NCI-H2196 treated with DMSO at 0.1 percent for 48 hours (cell line): ENCODE measurements at regions not wholly inside any gene's neighbourhood (a gene's known extent, or its start where the extent isn't known, plus 50 kb on each side); places are given as distances from the start of the nearest gene placed in this dataset.

ENCODE experiments used
- DNase-seq: peaks from one replicate; lab custom pipeline; 2025; ENCODE audit not compliant: unreplicated experiment; lab: John Stamatoyannopoulos, UW

DNA sequence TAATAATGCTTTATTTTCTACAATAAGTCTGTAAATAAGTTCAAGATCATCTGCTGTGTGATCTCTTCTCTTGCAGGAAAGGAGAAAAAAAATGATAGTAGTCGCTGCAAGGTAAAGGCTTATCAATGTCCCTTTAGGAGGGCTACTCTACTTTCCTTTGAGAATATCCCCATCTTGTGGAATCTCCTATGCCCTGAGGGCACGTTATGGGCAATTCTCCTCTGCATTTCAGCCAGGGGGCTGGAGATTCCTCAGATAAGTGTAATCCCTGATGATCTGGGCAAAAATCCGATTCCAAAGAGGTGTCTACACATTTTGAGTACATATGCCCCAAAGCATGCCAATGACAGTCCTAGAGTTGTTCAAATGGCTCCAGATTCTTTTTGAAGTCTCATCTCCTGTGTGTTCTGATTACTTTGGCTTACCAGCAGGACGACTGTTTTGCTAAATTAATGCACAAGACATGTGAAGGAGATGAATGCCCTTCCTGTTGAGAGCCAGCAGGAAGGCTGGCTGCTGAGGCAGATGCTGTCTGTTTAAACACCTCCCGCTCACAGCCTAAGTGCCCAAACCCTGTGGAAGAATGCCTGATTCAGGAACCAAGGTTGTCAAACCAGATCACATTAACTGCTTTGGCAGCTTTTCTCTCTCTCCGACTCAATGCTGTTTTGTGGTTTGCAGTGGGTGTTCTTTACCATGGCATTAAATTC, 171.2 kb upstream of the COL1A2 start:
- DNase-seq: no peak

DNA sequence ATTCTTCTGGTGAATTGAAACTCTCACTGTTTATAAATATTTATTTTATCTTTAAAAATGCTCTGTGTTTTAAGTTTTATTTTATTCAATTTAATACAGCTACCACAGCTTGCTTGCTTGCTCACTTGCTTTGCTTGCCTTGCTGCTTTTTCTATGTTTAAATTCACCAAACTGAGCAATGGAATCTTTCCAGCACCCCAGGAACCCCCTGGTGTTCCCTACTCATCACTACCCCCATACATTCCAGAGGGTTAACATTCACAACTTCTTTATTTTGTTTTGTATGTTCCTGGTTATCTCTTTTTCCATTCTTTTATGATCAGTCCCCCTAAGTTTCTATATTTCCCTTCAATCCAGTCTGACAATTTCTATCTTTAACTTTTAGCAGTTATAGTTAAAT, 166.5 kb upstream of the COL1A2 start:
- no peak for DNase-seq

DNA sequence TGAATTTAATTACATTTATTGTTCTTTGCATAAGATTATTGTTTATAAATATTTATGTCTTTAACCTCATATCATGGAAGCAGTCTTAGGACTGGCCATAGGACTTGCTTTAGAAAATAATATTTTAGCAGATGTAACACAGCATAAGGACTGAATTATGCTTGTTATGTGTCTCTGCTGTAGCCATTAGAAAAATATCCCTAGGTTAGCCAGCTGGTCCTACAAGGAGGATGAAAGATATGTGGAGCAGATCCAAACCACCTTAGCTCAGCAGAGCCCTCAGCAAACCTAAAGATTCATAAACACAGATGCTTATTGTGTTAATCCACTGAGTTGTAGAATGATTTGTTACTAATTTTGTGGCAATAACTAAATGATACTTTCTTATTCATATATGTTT, 166.0 kb upstream of the COL1A2 start:
- DNase-seq: no peak

DNA sequence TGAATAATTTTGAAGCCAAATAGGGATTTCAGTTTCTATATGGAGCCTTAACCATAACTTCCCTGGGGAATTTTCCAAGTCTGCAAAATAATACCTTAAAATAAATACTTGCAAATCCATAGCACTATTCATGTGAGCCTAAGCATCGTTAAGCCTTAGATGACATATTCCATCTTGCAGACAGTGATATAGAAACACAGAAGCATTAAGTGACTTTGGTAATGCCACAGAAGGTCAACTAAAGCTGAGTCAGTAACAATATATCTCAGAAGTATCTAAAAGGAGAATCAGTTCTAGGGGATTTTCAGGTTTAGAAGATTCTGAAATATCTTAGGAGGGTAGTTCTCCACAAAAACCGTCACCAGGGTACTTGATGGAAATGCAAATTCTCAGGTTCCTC, 163.4 kb upstream of the COL1A2 start:
- DNase-seq: no peak

DNA sequence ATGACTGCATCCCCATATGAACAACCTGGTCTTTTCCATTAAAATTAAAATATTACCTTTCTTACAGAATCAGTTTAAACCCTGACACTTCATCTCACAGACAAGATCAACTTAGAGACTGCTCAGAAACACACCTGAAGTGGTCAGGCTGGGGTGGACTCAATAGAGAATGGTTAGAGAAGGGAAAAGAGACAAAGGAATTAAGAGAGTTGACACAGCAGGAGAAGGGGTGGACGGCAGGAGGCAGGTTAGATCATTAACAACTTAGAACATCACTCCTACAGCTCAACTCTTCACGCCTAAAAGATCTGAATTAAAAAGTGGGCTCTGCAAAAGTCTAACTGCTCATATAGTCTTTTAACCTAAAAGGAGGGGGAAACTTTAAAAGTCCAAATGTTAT, 157.7 kb upstream of the COL1A2 start:
- no peak for DNase-seq

DNA sequence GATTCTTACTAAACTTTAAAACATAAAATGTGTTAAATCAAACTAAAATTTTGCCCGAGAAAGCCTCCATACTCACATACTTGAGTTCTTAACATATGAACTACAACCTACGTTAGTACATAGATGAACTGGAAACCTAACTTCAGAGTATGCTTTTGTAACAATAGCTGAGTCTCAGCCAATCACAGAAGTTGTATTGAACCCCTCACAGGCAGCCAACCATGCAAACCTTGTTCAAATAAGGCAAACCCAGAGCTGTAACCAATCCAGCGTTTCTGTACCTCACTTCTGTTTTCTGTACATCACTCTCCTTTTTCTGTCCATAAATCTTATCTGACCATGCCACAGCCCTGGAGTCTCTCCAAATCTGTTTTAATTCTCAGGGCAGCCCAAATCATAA, 157.3 kb upstream of the COL1A2 start:
- DNase-seq: no peak

DNA sequence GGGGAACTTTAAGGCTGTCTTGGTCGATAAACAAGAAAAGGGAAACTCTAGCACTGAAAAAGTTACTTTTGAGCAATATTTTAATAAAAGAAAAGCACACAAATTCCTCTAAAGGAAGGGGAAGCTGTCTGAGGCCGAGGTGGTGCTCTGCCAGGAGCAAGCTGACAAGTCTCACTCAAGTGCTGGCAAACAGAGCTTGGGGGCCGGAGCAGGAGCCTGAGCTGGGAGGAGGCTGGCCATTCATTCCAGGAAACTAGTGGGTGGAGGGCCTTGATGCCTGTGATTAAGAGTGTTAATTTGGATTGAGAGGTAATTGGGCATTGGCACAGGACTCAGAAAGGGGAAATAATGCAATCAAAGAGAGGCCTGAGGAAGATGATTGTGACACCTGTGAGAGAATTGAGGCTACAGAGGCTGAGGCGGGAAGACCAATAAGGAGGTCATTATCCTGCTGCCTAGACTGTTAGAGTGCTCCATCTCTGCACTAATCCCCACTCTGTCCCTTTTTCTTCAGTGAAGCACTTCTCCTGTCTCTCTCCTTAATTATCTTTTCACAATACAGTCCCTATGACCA, 154.9 kb upstream of the COL1A2 start:
- no peak for DNase-seq

DNA sequence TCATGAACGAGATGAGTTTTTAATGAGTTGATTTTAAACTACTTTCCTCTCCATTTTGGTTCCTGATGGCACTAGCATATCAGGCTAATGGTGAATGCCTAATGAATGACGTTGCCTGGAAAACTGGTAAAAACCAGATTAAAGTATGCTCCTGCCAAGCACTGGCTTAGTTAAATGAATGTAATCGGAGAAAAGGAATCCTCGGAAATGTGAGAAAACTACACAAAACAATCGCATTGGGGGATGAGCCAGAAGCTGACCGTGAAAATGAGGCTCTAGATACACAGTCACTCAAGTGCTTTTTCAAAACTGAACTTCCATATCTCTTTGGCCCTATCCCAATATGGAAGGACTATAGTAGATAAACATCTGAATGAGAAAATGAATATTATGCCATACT, 153.8 kb upstream of the COL1A2 start:
- no peak for DNase-seq

DNA sequence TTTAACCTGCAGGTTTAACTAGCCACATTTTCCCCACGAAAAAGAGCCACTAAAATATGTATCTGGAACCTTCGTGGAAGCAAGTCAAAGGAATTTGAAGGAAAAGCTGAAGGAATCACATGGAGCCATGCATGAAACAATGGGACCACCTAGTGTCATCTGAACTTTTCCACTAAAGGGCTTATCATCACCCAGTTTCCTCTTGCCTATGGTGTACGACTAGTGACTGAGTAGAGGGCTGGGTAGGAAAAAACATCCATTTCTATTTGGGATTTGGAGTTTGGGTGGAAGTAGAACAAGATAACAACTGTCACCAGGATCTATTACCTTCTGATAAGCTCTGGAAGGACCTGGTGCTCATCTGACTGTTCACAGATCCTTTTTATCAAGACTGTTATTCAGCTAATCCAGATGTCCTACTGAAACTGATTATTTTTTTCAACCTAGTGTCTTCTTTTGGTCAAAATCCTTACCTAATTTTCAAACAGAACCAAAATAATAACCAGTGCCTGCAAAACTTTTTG, 153.2 kb upstream of the COL1A2 start:
- no peak for DNase-seq

DNA sequence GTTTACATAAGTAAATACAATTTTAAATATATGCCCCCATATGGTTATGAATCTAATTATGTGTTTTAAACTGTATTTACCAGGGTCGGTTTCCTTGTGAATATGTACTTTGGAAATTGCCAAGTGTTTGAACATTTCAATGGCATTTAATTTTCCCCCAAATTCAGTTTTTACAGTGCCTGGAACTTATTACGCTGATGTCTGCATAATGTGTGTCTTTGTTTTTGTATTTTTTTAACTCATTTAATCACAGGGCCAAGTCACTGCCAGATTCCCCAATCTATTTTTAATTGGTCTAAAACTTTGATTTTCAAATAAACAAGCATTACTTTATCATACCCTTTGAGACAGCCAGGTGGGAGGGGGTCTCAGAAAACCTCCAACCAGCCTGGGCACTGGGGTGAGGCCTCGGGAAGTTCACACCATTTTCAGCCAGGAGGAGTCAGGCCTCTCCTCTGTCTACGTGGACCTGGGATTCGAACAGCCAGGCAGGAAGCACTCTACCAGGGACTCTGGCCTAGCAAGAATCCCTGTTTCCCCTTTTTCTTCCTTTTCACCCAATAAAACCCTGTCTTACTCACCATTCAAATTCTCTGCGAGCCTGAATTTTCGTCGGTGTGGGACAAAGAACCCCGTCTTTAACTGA, 151.5 kb upstream of the COL1A2 start:
- DNase-seq: no peak

DNA sequence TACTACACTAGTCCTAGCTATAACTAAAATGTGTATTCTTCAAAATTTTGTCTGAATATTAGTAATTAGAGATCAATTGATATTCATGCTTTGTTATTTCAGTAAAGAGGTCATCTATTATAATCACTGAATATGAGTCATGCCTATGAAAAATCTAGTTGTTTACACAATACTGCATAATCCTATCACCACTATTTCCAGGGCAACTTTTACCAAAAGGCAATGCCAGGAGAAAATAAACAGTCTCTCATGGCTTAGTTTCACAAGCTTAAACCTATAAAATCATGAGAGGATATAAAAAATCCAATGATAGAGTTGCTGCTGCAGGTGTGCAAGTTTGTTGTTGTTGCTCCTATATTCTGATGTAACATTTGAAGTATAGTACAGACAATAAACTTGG, 149.9 kb upstream of the COL1A2 start:
- DNase-seq: no peak

DNA sequence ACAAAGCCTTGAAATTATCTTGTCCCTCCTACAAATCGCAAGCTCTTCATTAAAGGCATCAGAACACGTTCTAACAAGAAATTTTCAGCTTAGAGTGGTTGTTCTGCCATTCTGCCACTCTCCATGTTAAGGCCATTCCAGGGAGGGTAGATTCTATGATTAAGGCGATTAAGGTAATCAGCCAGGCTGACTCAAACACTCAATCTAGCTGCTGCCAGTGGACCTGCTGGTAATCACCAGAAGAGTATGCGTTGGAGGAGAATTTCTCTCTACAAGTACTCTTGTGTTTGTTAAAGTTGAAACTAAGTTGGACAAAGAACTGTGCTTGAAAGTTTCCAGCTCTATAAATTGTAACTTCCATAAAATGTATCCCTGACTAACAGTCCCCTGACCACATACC, 149.2 kb upstream of the COL1A2 start:
- DNase-seq: no peak

DNA sequence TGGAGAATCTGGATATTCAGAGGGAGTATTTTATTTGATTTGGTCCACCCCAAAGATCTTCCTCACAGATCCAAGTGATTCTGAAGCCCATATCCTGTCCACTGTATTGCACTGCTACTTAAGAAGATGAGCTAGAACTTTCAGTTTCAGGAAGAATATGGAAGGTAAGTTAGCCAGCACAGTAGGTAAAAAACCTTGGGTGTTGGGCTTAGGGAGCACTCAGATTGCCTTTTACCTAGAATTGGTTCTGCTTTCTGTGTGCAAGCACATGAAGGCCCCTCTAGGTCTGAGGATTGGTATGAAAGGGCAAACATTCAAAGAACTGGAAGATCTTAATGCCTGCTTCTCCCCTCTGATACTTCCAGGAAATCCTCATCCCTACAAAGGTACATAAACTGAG, 146.7 kb upstream of the COL1A2 start:
- DNase-seq: no peak

DNA sequence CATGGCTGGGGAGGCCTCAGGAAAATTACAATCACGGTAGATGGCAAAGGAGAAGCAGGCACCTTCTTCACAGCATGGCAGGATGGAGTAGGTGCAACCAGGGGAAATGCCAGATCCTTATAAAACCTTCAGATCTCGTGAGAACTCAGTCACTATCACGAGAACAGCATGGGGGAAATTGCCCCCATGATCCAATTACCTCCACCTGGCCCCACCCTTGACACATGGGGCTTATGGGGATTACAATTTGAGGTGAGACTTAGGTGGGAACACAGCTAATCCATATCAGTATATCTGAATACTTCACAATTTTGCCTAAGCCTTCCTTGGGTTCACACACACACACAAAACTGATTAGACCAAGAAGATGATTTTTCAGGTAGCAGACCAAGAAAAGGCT, 145.1 kb upstream of the COL1A2 start:
- no peak for DNase-seq

DNA sequence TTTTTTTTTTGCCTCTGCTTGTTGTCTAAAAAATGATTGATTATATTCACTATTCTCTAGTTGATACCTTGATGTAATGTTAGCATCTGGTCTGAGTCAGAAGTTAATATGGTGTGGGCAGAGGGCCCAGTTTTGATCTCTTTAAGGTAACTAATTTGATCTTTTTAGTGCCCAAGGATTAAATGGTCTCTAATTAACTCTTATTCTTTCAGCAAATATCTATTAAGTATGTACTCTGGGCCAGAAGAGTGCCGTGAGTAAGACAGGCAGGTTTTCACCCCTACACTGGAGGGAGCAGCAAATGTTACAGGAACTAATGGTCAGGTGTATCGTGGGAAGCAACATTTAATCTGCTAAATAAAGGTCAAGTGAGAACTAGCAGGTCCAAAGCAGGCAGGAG, 144.6 kb upstream of the COL1A2 start:
- DNase-seq: no peak

DNA sequence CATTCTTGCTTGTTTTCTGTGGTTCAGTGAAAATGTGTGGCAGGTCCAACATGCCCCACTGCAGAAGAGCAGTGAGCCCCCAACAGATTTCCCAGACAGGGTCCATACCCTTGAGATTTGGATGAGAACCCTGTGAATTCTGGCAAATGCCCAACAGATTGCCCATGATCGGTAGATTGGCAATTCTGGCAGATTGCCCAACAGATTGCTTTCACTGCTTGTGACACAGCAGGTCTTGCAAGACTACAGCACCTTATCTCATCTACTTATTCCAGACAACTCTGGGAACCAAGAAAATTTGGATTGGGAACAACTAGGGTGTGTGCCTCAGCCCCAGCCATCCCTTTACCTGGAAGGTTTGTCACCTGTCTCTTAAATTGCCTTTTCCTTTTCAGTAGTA, 143.7 kb upstream of the COL1A2 start:
- DNase-seq: no peak

DNA sequence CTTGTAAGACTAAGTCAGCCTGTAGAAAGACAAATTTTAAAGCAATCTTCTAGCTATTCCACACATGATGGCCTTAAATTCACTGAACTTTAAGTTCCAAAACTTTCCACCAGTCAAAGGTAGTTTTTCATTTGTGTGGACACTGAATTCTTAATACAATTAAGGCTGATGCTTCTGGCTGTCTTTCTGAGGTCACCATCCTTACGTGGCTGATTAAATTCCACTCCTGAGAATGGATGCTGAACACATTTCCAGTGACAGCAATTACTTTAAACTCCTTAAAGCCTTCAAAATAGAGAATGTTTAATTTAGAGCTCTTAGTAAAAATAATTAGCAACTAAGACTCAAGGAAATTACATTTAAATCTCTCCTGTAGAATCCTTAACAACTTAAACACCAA, 142.6 kb upstream of the COL1A2 start:
- no peak for DNase-seq

DNA sequence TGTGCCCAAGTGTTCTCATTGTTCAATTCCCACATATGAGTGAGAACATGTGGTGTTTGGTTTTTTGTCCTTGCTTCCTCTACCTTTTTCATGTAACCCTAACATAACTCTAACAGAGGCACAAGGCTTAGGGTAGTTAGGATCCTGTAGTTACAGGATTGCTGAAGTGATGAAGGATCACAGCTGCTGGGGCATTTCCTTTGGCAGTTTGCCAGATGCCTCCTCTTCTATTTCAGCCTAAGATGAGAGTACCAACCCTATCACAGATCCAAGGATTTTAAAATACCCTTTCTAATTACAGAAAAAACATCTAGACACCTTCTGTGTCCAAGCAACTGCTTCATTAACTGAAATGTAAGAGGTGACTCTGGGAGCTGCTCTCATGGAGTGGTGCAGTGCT, 141.7 kb upstream of the COL1A2 start:
- no peak for DNase-seq

DNA sequence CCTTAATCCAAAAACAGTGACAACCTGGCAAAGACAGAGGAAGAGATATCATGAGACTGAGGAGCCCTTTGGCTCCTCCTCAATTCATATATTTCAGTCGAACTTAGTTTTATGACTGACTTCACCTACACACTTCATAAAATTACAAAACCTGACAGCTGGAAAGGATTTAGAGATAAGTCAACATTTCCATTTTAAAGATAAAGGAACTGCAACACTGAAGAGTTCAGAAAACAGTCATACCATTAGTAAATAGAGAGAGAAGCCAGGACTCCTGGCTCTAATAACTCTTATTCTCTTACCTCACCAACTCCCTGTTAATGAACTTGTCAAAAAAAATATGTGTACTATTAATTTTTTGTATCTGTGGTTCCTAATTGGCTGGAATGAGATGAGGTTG, 141.0 kb upstream of the COL1A2 start:
- no peak for DNase-seq

DNA sequence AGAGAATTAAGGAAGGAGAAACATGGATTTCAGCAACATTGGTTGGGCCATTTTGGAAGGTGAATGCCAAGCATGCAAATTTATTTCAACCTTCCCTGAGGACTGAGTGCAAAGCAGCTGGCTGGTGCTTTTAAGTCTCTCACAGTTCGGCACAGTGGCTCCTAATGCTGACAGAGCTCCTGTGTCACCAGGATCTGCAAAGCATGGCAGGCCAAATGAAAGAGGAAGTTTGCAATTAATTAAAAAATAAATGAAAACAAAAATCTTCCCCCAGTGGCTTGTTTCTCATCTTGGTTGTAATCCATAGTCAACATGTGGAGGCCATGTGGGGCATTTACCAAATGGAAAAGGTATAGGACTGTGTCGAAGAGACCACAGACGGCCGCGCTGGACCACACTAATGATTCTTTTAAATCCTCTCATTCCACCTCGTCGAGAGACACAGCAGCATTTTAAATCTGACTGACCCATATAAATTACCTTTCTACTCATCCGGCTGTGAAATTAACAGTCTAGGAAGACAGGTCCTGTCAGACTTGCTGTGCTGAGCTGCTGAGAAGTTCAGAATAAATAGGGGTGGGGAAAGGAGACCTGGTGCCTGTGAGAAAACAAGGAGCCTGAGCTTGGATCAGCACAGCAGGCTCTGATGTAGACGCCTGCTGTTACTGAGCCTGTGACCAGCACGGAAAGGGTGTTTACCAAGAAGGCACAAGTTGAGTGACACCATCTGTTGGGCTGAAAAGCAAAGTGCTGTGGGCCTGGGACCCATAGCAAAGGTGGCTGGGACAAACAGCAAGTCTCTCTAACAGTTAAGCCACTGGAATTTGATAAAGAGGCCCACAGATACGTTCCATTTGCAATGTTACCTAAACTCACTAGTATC, 136.0 kb upstream of the COL1A2 start:
- DNase-seq: no peak

DNA sequence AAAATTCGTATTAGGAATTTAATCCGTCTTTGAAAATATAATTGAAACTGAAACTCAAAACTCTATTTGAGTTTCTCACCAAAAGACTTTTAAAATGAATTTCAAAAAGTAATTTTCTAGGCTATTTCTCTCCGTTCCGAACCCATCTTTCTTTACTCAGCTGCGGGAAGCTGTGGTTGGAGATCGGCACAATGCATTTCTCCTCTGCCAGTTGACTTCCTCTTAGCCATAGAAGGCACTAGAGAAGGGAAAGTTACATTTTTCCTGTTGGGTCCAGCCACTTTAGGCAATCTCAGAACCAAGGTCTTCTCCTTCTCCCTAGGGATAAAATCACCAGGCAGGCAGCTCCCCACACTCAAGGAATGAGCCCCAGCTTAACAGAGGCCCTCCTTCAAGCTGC, 133.6 kb upstream of the COL1A2 start:
- no peak for DNase-seq

DNA sequence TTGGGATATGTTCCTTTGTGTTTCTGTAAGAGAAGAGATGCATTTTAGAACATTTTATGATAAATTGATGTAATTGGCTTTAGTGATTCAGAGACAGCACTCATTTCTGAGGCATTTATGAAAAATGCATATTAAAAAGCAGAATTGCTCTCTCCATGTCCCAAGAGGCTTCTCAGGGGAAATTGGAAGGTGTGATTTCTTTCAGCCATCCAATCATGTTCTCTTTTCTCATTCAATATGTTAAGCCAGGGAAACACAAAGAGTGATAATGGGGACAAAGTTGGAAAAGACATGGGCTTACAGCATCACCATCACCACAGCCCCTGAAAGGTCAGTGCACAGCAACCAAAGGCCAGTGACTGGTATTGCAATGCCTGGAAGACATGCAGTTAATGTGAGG, 129.9 kb upstream of the COL1A2 start:
- no peak for DNase-seq
